PC-9 (cell line): ENCODE measurements at regions not wholly inside any gene's neighbourhood (a gene's known extent, or its start where the extent isn't known, plus 50 kb on each side); places are given as distances from the start of the nearest gene placed in this dataset.

Experiments
- EZH2 ChIP-seq: fragments of 200-600 bp; sonication (generic); IDR thresholded peaks from 2 replicates; pipeline ENCODE4 v1.8.0; 2017; ENCODE audit warnings: antibody characterized with exemption, low read depth
- TF ChIP-seq, protein P1 (sequence below): fragments of 200-600 bp; sonication (generic); conservative IDR thresholded peaks from 2 replicates; pipeline ENCODE4 v1.6.1; 2017; ENCODE audit warnings: mixed run types, antibody characterized with exemption, mild to moderate bottlenecking, moderate library complexity

DNA sequence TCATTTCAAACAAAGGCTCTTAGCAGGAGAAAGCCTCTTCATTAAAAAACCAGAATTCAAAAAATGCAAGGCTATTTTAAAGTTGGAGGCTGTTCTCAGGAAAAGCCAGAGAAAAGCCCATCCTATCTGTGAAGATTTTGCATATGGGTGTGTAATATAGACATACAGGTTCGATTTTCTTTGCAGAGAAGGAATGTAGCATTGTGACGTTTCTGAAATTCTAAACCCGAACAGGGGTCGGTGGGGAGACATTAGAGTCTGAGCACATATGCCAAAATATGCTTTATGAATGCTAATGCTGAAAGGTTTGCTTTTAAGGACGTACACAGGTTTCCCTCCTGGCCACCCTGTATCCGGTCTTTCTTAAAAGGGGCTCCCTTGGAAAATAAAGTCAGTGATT, 363.1 kb upstream of the PAPPA start:
- TF ChIP-seq EZH2 = no peak
- TF ChIP-seq, protein P1, sequence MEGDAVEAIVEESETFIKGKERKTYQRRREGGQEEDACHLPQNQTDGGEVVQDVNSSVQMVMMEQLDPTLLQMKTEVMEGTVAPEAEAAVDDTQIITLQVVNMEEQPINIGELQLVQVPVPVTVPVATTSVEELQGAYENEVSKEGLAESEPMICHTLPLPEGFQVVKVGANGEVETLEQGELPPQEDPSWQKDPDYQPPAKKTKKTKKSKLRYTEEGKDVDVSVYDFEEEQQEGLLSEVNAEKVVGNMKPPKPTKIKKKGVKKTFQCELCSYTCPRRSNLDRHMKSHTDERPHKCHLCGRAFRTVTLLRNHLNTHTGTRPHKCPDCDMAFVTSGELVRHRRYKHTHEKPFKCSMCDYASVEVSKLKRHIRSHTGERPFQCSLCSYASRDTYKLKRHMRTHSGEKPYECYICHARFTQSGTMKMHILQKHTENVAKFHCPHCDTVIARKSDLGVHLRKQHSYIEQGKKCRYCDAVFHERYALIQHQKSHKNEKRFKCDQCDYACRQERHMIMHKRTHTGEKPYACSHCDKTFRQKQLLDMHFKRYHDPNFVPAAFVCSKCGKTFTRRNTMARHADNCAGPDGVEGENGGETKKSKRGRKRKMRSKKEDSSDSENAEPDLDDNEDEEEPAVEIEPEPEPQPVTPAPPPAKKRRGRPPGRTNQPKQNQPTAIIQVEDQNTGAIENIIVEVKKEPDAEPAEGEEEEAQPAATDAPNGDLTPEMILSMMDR = no peak
